ENCODE measurements at regions not wholly inside any gene's neighbourhood (a gene's known extent, or its start where the extent isn't known, plus 50 kb on each side); places are given as distances from the start of the nearest gene placed in this dataset.

- Histone ChIP-seq H3K4me2 (ENCODE audit: low read depth, low read length) (no peak overlapping the region), H3K9me3 (ENCODE audit: control insufficient read depth, insufficient read depth, low read length) (peaks cover 17% of the 10 kb centered on the region; the same call in 1 of the 2 replicates), H2AK5ac (ENCODE audit: low read depth, low read length) (no peak overlapping the region), H2BK120ac (ENCODE audit: low read depth, low read length) (no peak overlapping the region), H2AFZ (replicated peaks; ENCODE audit: low read length, poor library complexity) (no peak overlapping the region), H3K9ac (ENCODE audit: low read depth, low read length) (no peak overlapping the region), H3K56ac (ENCODE audit: extremely low read depth, insufficient read depth, low read length) (no peak overlapping the region), H4K5ac (ENCODE audit: low read depth, low read length) (no peak overlapping the region), H3K4me1 (ENCODE audit: control insufficient read depth, insufficient read depth, low read length) (no peaks in the 10 kb centered on the region), H2AK9ac (replicated peaks; ENCODE audit: low read depth, low read length, poor library complexity) (no peak overlapping the region), H3K18ac (ENCODE audit: low read depth, low read length) (no peak overlapping the region), H3K27ac (ENCODE audit: insufficient read depth, low read length) (no peak overlapping the region), H2BK20ac (ENCODE audit: low read depth, low read length) (no peak overlapping the region), H3K23ac (ENCODE audit: low read depth, low read length) (no peak overlapping the region), H3K4ac (ENCODE audit: low read depth, low read length) (no peak overlapping the region), H3K79me1 (ENCODE audit: low read depth in 1 of 2, low read length in 2 of 2) (no peaks in the 10 kb centered on the region), H3K36me3 (ENCODE audit: control insufficient read depth, insufficient read depth, low read length) (no peaks in the 10 kb centered on the region), H4K20me1 (ENCODE audit: insufficient read depth, low read length) (no peaks in the 10 kb centered on the region), H2BK15ac (ENCODE audit: low read depth, low read length) (no peak overlapping the region), H3K27me3 (ENCODE audit: control insufficient read depth, insufficient read depth, low read length) (no peaks in the 10 kb centered on the region), H3K9me1 (ENCODE audit: insufficient read depth, low read length) (no peaks in the 10 kb centered on the region), H4K91ac (ENCODE audit: insufficient read depth, low read depth, low read length) (no peak overlapping the region), H4K8ac (ENCODE audit: low read depth in 2 of 2, low read length in 2 of 2) (no peak overlapping the region), H3K14ac (replicated peaks; ENCODE audit: low read depth, low read length) (no peak overlapping the region), H3K4me3 (ENCODE audit: insufficient read depth, low read depth, low read length) (no peak overlapping the region), H2BK5ac (ENCODE audit: low read depth, low read length, poor library complexity, severe bottlenecking) (no peak overlapping the region)
- ChIA-PET CTCF (no interaction called here), POLR2A (ENCODE audit: unreplicated experiment) (no interaction called here)
- intact Hi-C loops (cut with micrococcal nuclease): no loop called here
- no CpG with 5 or more reads among the region's 2 CpGs for WGBS, 2 experiments (ENCODE audit: extremely low coverage in 2 of 2, insufficient read length in 1 of 2)
- ATAC-seq (ENCODE audit: low read depth): no peak
- in situ Hi-C loops (cut with MboI; ENCODE audit: low sequenced_read_pairs): no loop called here
- BruUV-seq (replicated peaks): no TSS peak
- no peak for TF ChIP-seq FOS (IDR thresholded peaks at IDR 0.05; ENCODE audit: low read depth, low read length)
- TF ChIP-seq CTCF (conservative IDR thresholded peaks at IDR 0.05; ENCODE audit: low read depth, low read length): no peak
- TF ChIP-seq MXI1 (IDR thresholded peaks at IDR 0.05; ENCODE audit: borderline replicate concordance, low read depth, low read length): no peak
- no peak for TF ChIP-seq BHLHE40 (IDR thresholded peaks at IDR 0.05; ENCODE audit: low read depth, low read length)
- no peak for TF ChIP-seq RAD21 (IDR thresholded peaks at IDR 0.05; ENCODE audit: low read length)
- no peak for TF ChIP-seq MAFK (IDR thresholded peaks at IDR 0.05; ENCODE audit: low read depth, low read length)
- no peak for TF ChIP-seq ELK1 (IDR thresholded peaks at IDR 0.05; ENCODE audit: borderline replicate concordance, low read depth, low read length)
- TF ChIP-seq SMC3 (IDR thresholded peaks at IDR 0.05; ENCODE audit: low read depth, low read length): no peak
- TF ChIP-seq RCOR1 (IDR thresholded peaks at IDR 0.05; ENCODE audit: insufficient replicate concordance, low read length): no peak
- TF ChIP-seq POLR2A (IDR thresholded peaks at IDR 0.05; ENCODE audit: low read depth, low read length): no peak
- TF ChIP-seq CHD1 (IDR thresholded peaks at IDR 0.05; ENCODE audit: low read depth, low read length): no peak
- no peak for TF ChIP-seq NFE2L2 (IDR thresholded peaks at IDR 0.05; ENCODE audit: low read depth, low read length)
- no peak for TF ChIP-seq CEBPB (IDR thresholded peaks at IDR 0.05; ENCODE audit: low read depth, low read length)
- no peak for DNase-seq
- dilution Hi-C loops (cut with HindIII; ENCODE audit: low sequenced_read_pairs, unreplicated experiment): no loop called here
These were observed 989.5 kb upstream of the RBFOX1 start for GRCh38 chr16:6343157-6343556.
